ENCODE measurements at regions not wholly inside any gene's neighbourhood (a gene's known extent, or its start where the extent isn't known, plus 50 kb on each side); places are given as distances from the start of the nearest gene placed in this dataset.

DNA sequence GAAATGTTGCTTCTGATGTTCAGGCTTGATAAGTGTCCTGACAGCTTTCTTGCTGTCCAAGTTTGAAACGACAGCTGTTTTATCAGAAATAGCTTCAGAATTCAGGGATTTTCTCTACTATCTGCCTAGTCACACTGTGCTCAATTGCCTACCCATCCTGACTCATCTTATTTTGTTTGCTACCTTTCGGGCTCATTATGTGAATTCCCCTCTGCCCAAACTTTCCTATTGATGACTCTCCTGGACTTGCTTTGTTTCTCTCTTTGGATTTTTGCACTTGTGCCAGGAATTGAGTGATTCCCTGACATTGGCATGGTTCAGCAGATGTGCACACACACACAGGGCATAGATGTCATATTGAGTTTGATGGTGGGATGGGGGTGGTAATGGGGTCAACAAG, 1052.6 kb upstream of the PIK3C3 start:
- Histone ChIP-seq H3K36me3 (ENCODE audit: control insufficient read depth, insufficient read depth, low read length) (no peaks in the 10 kb centered on the region), H3K27ac (ENCODE audit: low read length) (no peak overlapping the region), H3K9me3 (ENCODE audit: control insufficient read depth, insufficient read depth, low read length) (no peaks in the 10 kb centered on the region), H3K4me3 (ENCODE audit: low read length) (no peak overlapping the region), H3K27me3 (ENCODE audit: control insufficient read depth, insufficient read depth, low read length) (no peaks in the 10 kb centered on the region), H3K4me1 (ENCODE audit: control insufficient read depth, insufficient read depth, low read length) (peaks cover 2% of the 10 kb centered on the region; the same call in 1 of the 2 replicates)
- DNase-seq (ENCODE audit: low read depth, low spot score) = no peak
- WGBS (ENCODE audit: insufficient coverage, insufficient read length) = no CpG with 5 or more reads among the region's 2 CpGs

GRCh38 chr18:40897884-40898283, 1057.2 kb upstream of the PIK3C3 start:
- Histone ChIP-seq H3K36me3 (ENCODE audit: control insufficient read depth, insufficient read depth, low read length) (no peaks in the 10 kb centered on the region), H3K9me3 (ENCODE audit: control insufficient read depth, insufficient read depth, low read length) (no peaks in the 10 kb centered on the region), H3K27me3 (ENCODE audit: control insufficient read depth, insufficient read depth, low read length) (no peaks in the 10 kb centered on the region), H3K27ac (ENCODE audit: low read length) (no peak overlapping the region), H3K4me1 (ENCODE audit: control insufficient read depth, insufficient read depth, low read length) (peaks cover 2% of the 10 kb centered on the region; the same call in 1 of the 2 replicates), H3K4me3 (ENCODE audit: low read length) (no peak overlapping the region)
- DNase-seq (ENCODE audit: low read depth, low spot score) = peak; percentile 18
- WGBS (ENCODE audit: insufficient coverage, insufficient read length) = no CpG with 5 or more reads among the region's 3 CpGs

- H3K4me3 ChIP-seq (ENCODE audit: low read length) = no peak overlapping the region
- no peak for DNase-seq (ENCODE audit: low read depth, low spot score)
- WGBS (ENCODE audit: insufficient coverage, insufficient read length) = no CpG with 5 or more reads among the region's 4 CpGs
- H3K9me3 ChIP-seq (ENCODE audit: control insufficient read depth, insufficient read depth, low read length) = no peaks in the 10 kb centered on the region
- H3K27me3 ChIP-seq (ENCODE audit: control insufficient read depth, insufficient read depth, low read length) = no peaks in the 10 kb centered on the region
- no peaks in the 10 kb centered on the region for H3K4me1 ChIP-seq (ENCODE audit: control insufficient read depth, insufficient read depth, low read length)
- no peaks in the 10 kb centered on the region for H3K36me3 ChIP-seq (ENCODE audit: control insufficient read depth, insufficient read depth, low read length)
- no peak overlapping the region for H3K27ac ChIP-seq (ENCODE audit: low read length)
These were observed 1071.8 kb upstream of the PIK3C3 start for GRCh38 chr18:40883271-40883670.

DNA sequence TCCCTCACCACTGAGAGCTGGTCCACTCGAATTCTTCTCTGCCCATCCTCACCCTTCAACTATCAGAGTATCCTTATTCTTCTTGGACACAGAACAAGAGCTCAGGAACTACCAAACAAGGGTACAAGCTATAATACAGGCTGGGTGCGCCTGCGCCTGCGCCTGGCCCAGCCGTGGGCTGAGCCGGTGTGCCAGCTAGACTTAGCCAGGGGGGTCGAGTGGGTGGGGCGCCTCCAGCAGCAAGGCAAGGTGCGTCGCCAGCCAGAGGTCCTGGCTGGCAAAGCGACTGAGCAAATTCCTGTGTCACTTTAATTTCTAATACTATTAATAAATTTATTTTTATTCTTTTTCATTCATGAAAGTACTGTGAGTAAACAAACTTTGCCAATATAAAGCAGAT, 1072.6 kb upstream of the PIK3C3 start:
- Histone ChIP-seq H3K36me3 (ENCODE audit: control insufficient read depth, insufficient read depth, low read length) (no peaks in the 10 kb centered on the region), H3K27ac (ENCODE audit: low read length) (no peak overlapping the region), H3K27me3 (ENCODE audit: control insufficient read depth, insufficient read depth, low read length) (no peaks in the 10 kb centered on the region), H3K9me3 (ENCODE audit: control insufficient read depth, insufficient read depth, low read length) (no peaks in the 10 kb centered on the region), H3K4me3 (ENCODE audit: low read length) (no peak overlapping the region), H3K4me1 (ENCODE audit: control insufficient read depth, insufficient read depth, low read length) (no peaks in the 10 kb centered on the region)
- WGBS (ENCODE audit: insufficient coverage, insufficient read length) = no CpG with 5 or more reads among the region's 11 CpGs
- DNase-seq (ENCODE audit: low read depth, low spot score) = no peak

GRCh38 chr18:40878371-40878770, 1076.7 kb upstream of the PIK3C3 start:
- H3K4me3 ChIP-seq (ENCODE audit: low read length) = no peak overlapping the region
- no peaks in the 10 kb centered on the region for H3K36me3 ChIP-seq (ENCODE audit: control insufficient read depth, insufficient read depth, low read length)
- DNase-seq (ENCODE audit: low read depth, low spot score) = no peak
- H3K4me1 ChIP-seq (ENCODE audit: control insufficient read depth, insufficient read depth, low read length) = no peaks in the 10 kb centered on the region; the same call in 1 of the 2 replicates
- no peak overlapping the region for H3K27ac ChIP-seq (ENCODE audit: low read length)
- WGBS (ENCODE audit: insufficient coverage, insufficient read length) = no CpG with 5 or more reads among the region's 1 CpG
- H3K27me3 ChIP-seq (ENCODE audit: control insufficient read depth, insufficient read depth, low read length) = no peaks in the 10 kb centered on the region
- no peaks in the 10 kb centered on the region for H3K9me3 ChIP-seq (ENCODE audit: control insufficient read depth, insufficient read depth, low read length)

- no CpG with 5 or more reads among the region's 5 CpGs for WGBS (ENCODE audit: insufficient coverage, insufficient read length)
- DNase-seq (ENCODE audit: low read depth, low spot score) = no peak
These were observed 1077.9 kb upstream of the PIK3C3 start for GRCh38 chr18:40877096-40877495.

GRCh38 chr18:40875101-40875615, 1079.9 kb upstream of the PIK3C3 start:
- no peak for DNase-seq (ENCODE audit: low read depth, low spot score)
- WGBS (ENCODE audit: insufficient coverage, insufficient read length) = no CpG with 5 or more reads among the region's 4 CpGs
- no peak overlapping the region for H3K27ac ChIP-seq (ENCODE audit: low read length)

More at GRCh38 chr18:40877096-40877495, 1077.9 kb upstream of the PIK3C3 start:
- H3K27me3 ChIP-seq (ENCODE audit: control insufficient read depth, insufficient read depth, low read length) = no peaks in the 10 kb centered on the region
- H3K4me1 ChIP-seq (ENCODE audit: control insufficient read depth, insufficient read depth, low read length) = no peaks in the 10 kb centered on the region; the same call in 1 of the 2 replicates
- H3K9me3 ChIP-seq (ENCODE audit: control insufficient read depth, insufficient read depth, low read length) = no peaks in the 10 kb centered on the region
- H3K36me3 ChIP-seq (ENCODE audit: control insufficient read depth, insufficient read depth, low read length) = no peaks in the 10 kb centered on the region
- H3K4me3 ChIP-seq (ENCODE audit: low read length) = no peak overlapping the region
- no peak overlapping the region for H3K27ac ChIP-seq (ENCODE audit: low read length)

DNA sequence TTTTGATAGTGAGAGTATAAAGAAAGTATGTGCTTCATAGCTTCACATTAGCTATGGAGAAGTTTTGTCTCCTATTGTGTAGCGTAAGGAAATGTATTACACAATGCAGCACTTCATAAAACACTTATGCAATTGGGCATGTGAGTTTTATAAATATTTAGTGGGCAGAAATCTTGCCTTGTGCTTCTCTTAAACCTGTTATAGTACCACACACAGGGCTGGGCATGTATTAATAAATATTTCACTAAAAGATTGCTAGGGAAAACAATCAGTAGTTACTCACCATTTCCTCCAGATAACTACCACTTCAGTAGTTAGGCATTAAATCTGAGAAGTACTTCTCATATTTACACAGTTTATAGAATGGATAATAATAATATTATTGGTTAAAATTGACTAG, 1080.8 kb upstream of the PIK3C3 start:
- H3K9me3 ChIP-seq (ENCODE audit: control insufficient read depth, insufficient read depth, low read length) = no peaks in the 10 kb centered on the region
- no peak overlapping the region for H3K4me3 ChIP-seq (ENCODE audit: low read length)
- DNase-seq (ENCODE audit: low read depth, low spot score) = no peak
- no peaks in the 10 kb centered on the region for H3K36me3 ChIP-seq (ENCODE audit: control insufficient read depth, insufficient read depth, low read length)
- H3K27me3 ChIP-seq (ENCODE audit: control insufficient read depth, insufficient read depth, low read length) = no peaks in the 10 kb centered on the region
- H3K27ac ChIP-seq (ENCODE audit: low read length) = no peak overlapping the region
- no CpG with 5 or more reads among the region's 1 CpG for WGBS (ENCODE audit: insufficient coverage, insufficient read length)
- no peaks in the 10 kb centered on the region; the same call in 1 of the 2 replicates for H3K4me1 ChIP-seq (ENCODE audit: control insufficient read depth, insufficient read depth, low read length)

More at GRCh38 chr18:40875101-40875615, 1079.9 kb upstream of the PIK3C3 start:
- H3K27me3 ChIP-seq (ENCODE audit: control insufficient read depth, insufficient read depth, low read length) = no peaks in the 10 kb centered on the region
- no peaks in the 10 kb centered on the region for H3K36me3 ChIP-seq (ENCODE audit: control insufficient read depth, insufficient read depth, low read length)
- H3K4me1 ChIP-seq (ENCODE audit: control insufficient read depth, insufficient read depth, low read length) = no peaks in the 10 kb centered on the region; the same call in 1 of the 2 replicates
- no peaks in the 10 kb centered on the region for H3K9me3 ChIP-seq (ENCODE audit: control insufficient read depth, insufficient read depth, low read length)
- H3K4me3 ChIP-seq (ENCODE audit: low read length) = no peak overlapping the region

DNA sequence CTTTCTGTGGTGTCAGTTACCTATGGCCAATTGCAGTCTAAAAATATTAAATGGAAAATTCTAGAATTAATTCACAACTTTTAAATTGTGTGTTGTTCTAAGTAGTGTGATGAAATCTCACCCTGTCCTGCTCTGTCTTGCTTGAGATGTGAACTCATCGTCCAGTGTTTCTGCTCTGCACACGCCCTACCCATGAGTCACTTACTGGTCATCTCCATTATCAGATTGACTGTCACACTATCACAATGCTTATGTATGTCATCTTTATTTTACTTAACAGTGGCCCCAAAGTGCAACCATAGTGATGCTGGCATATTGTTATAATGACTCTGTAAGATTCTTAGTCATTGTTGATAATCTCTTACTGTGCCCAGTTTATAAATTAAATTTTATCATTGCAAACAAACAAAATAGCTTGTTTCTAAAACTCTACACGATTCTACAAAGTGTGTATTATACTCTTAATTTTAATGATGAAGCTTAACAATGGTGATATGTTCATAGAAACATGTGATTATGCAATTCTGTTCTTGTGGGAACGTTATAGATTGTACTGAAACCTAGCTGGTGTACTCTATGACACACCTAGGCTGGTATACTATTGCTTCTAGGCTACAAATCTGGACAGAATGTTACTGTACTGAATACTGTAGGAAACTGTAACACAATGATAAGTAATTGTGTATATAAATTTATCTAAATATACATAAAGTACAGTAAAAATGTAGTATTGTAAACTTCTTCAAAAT, 1086.8 kb upstream of the PIK3C3 start:
- Histone ChIP-seq H3K27ac (ENCODE audit: low read length) (no peak overlapping the region), H3K4me3 (ENCODE audit: low read length) (no peak overlapping the region), H3K9me3 (ENCODE audit: control insufficient read depth, insufficient read depth, low read length) (no peaks in the 10 kb centered on the region), H3K36me3 (ENCODE audit: control insufficient read depth, insufficient read depth, low read length) (no peaks in the 10 kb centered on the region), H3K4me1 (ENCODE audit: control insufficient read depth, insufficient read depth, low read length) (no peaks in the 10 kb centered on the region), H3K27me3 (ENCODE audit: control insufficient read depth, insufficient read depth, low read length) (no peaks in the 10 kb centered on the region)
- no CpG with 5 or more reads among the region's 4 CpGs for WGBS (ENCODE audit: insufficient coverage, insufficient read length)
- no peak for DNase-seq (ENCODE audit: low read depth, low spot score)

DNA sequence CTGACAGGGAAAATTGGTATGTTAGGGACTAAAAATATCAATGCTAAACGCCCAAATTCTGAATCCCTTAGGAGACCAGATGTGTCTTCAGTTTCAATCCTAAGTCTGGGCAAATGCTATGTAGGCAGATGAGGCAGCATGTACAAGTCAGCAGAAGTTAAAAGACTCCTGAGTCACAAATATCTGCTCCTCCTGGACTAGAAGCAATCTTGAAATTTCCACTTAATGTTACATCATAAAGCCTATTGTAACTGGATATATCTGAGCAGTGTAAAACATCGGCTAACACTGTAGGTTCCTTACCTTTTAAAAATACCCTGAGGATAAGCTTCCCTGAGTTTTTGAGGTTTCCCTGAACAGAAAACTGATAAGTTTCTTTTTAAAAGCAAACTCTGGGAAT, 1087.6 kb upstream of the PIK3C3 start:
- Histone ChIP-seq H3K27me3 (ENCODE audit: control insufficient read depth, insufficient read depth, low read length) (no peaks in the 10 kb centered on the region), H3K36me3 (ENCODE audit: control insufficient read depth, insufficient read depth, low read length) (no peaks in the 10 kb centered on the region), H3K4me1 (ENCODE audit: control insufficient read depth, insufficient read depth, low read length) (no peaks in the 10 kb centered on the region), H3K27ac (ENCODE audit: low read length) (no peak overlapping the region), H3K4me3 (ENCODE audit: low read length) (no peak overlapping the region), H3K9me3 (ENCODE audit: control insufficient read depth, insufficient read depth, low read length) (no peaks in the 10 kb centered on the region)
- no peak for DNase-seq (ENCODE audit: low read depth, low spot score)
- no CpG with 5 or more reads among the region's 2 CpGs for WGBS (ENCODE audit: insufficient coverage, insufficient read length)

- WGBS (ENCODE audit: insufficient coverage, insufficient read length) = no CpG with 5 or more reads among the region's 3 CpGs
- Histone ChIP-seq H3K36me3 (ENCODE audit: control insufficient read depth, insufficient read depth, low read length) (no peaks in the 10 kb centered on the region), H3K27ac (ENCODE audit: low read length) (no peak overlapping the region), H3K9me3 (ENCODE audit: control insufficient read depth, insufficient read depth, low read length) (no peaks in the 10 kb centered on the region), H3K4me3 (ENCODE audit: low read length) (no peak overlapping the region), H3K27me3 (ENCODE audit: control insufficient read depth, insufficient read depth, low read length) (no peaks in the 10 kb centered on the region), H3K4me1 (ENCODE audit: control insufficient read depth, insufficient read depth, low read length) (no peaks in the 10 kb centered on the region)
- no peak for DNase-seq (ENCODE audit: low read depth, low spot score)
These were observed 1088.1 kb upstream of the PIK3C3 start for GRCh38 chr18:40866968-40867367.
